ENCODE measurements at regions not wholly inside any gene's neighbourhood (a gene's known extent, or its start where the extent isn't known, plus 50 kb on each side); places are given as distances from the start of the nearest gene placed in this dataset.

- TF ChIP-seq EZH2 (IDR thresholded peaks at IDR 0.05; ENCODE audit: low read depth) (no peak), CTCF (conservative IDR thresholded peaks at IDR 0.05) (no peak)
Measured at GRCh38 chr13:58682616-58683015, 1051.1 kb downstream of the PCDH17 start.
